CD4-positive, alpha-beta T cell (primary cell): ENCODE measurements at regions not wholly inside any gene's neighbourhood (a gene's known extent, or its start where the extent isn't known, plus 50 kb on each side); places are given as distances from the start of the nearest gene placed in this dataset.

ENCODE experiments used
- ATAC-seq: fragments of 200-7000 bp; cut with Tn5 transposase; one replicate; pipeline ENCODE4 v1.10.0; 2022; ENCODE audit warnings: mild to moderate bottlenecking; ENCODE audit not compliant: poor library complexity
- CTCF ChIA-PET: fragments of 350-600 bp; sonication (Branson Sonifier 250); formaldehyde crosslinking; loops from one replicate; lab custom pipeline; 2021; ENCODE audit warnings: antibody characterized with exemption, inconsistent platforms; lab: Charles Lee
- POLR2A ChIA-PET: fragments of 350-600 bp; sonication (Branson Sonifier 250); formaldehyde crosslinking; loops from one replicate; lab custom pipeline; 2021; ENCODE audit warnings: antibody characterized with exemption, inconsistent platforms; lab: Charles Lee
- DNase-seq, 14 experiments: peaks; one replicate each; pipeline ENCODE4 v3.0.0-alpha.2; 2013 to 2020; ENCODE audit warnings: mixed read lengths in 2 of 14
- H3K27ac ChIP-seq, 2 donors: one replicate each; pipeline versions ENCODE4 v1.5.1 to v1.7.0; 2013; ENCODE audit warnings: low read length in 2 of 2, low read depth in 1 of 2, mild to moderate bottlenecking in 1 of 2
- H3K27me3 ChIP-seq, 2 experiments: 1 replicate in 1 of 2; 2 replicates in 1 of 2; pipeline versions ENCODE4 v1.6.1 to v1.7.0; 2013; ENCODE audit warnings: low read length in 2 of 2, control low read depth in 1 of 2, mild to moderate bottlenecking in 1 of 2, moderate library complexity in 1 of 2; ENCODE audit not compliant: insufficient read depth in 2 of 2, control insufficient read depth in 1 of 2
- H3K36me3 ChIP-seq: one replicate; pipeline ENCODE4 v1.6.1; 2013; ENCODE audit warnings: low read length, control low read depth; ENCODE audit not compliant: insufficient read depth
- H3K4me1 ChIP-seq: one replicate; pipeline ENCODE4 v1.6.1; 2013; ENCODE audit warnings: low read length, control low read depth; ENCODE audit not compliant: insufficient read depth
- H3K4me3 ChIP-seq: one replicate; pipeline ENCODE4 v1.5.1; 2013; ENCODE audit warnings: mild to moderate bottlenecking, low read length, moderate library complexity
- H3K9me3 ChIP-seq, 2 experiments: 1 replicate in 1 of 2; 2 replicates in 1 of 2; pipeline versions ENCODE4 v1.6.1 to v1.7.0; 2013; ENCODE audit warnings: low read length in 2 of 2, mild to moderate bottlenecking in 2 of 2, control low read depth in 1 of 2, moderate library complexity in 1 of 2; ENCODE audit not compliant: control insufficient read depth in 1 of 2, insufficient read depth in 1 of 2
- H3K27ac Mint-ChIP-seq: one replicate; pipeline ENCODE4 v1.8.0; 2020; ENCODE audit warnings: mixed read lengths
- H3K27me3 Mint-ChIP-seq: one replicate; pipeline ENCODE4 v1.8.0; 2021; ENCODE audit warnings: mixed read lengths
- H3K36me3 Mint-ChIP-seq: one replicate; pipeline ENCODE4 v1.8.0; 2021; ENCODE audit warnings: low read depth, mixed read lengths
- H3K4me1 Mint-ChIP-seq: one replicate; pipeline ENCODE4 v1.8.0; 2021; ENCODE audit warnings: low read depth, mixed read lengths
- H3K4me3 Mint-ChIP-seq: one replicate; pipeline ENCODE4 v1.8.0; 2020; ENCODE audit warnings: mild to moderate bottlenecking, mixed read lengths
- H3K9me3 Mint-ChIP-seq: one replicate; pipeline ENCODE4 v1.8.0; 2020; ENCODE audit warnings: mixed read lengths
- CTCF ChIP-seq: fragments of 200-600 bp; IDR thresholded peaks from one replicate; pipeline ENCODE4 v1.8.0; 2022; ENCODE audit warnings: antibody characterized with exemption, mild to moderate bottlenecking
- intact Hi-C, 2 experiments: fragments of 100-400 bp; cut with DNase I in 1 of 2; cut with micrococcal nuclease in 1 of 2; formaldehyde crosslinking; loops; one replicate each; pipeline versions ENCODE4 v1.15.1 to v1.9.0; 2023 to 2025; cut with DNase I, micrococcal nuclease

DNA sequence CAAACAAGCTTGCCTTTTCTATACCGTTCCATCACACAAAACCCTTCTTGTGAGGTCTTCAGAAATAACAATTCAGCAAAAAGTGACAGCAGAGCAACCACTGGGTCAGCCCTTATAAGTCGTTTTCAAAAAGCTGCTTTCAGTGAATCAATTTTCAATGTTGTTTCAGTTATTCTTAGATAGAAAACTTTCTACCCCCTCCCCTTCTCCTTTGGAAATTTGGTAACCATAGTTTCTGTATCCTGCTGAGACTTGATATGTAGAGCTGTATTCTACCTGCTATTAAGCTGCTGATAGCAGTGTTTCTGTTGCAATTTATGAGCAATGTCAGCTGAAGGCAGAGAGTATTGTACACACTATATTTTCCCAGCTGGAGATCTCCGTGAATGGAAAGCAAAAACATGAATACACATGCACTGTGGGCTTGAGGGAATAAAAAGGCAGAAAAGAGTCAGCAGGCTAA lies 75.7 kb downstream of the ZNF608 start:
- H3K36me3 ChIP-seq = no peaks in the 10 kb centered on the region
- no peak overlapping the region for H3K27ac ChIP-seq
- CTCF ChIA-PET = no interaction called here
- H3K9me3 ChIP-seq = peaks cover 0 to 3% of the 10 kb centered on the region in 2 experiments
- H3K27me3 ChIP-seq = no peaks in the 10 kb centered on the region
- DNase-seq (no peak), ATAC-seq (no peak)
- H3K27ac Mint-ChIP-seq = no peak overlapping the region
- H3K36me3 Mint-ChIP-seq = no peaks in the 10 kb centered on the region
- no peaks in the 10 kb centered on the region for H3K9me3 Mint-ChIP-seq
- TF ChIP-seq CTCF = no peak
- H3K27me3 Mint-ChIP-seq = peaks cover 39% of the 10 kb centered on the region
- POLR2A ChIA-PET = no interaction called here
- H3K4me3 ChIP-seq = no peak overlapping the region
- intact Hi-C loops = no loop called here
- no peak overlapping the region for H3K4me3 Mint-ChIP-seq
- no peaks in the 10 kb centered on the region for H3K4me1 Mint-ChIP-seq
- no peaks in the 10 kb centered on the region for H3K4me1 ChIP-seq

DNA sequence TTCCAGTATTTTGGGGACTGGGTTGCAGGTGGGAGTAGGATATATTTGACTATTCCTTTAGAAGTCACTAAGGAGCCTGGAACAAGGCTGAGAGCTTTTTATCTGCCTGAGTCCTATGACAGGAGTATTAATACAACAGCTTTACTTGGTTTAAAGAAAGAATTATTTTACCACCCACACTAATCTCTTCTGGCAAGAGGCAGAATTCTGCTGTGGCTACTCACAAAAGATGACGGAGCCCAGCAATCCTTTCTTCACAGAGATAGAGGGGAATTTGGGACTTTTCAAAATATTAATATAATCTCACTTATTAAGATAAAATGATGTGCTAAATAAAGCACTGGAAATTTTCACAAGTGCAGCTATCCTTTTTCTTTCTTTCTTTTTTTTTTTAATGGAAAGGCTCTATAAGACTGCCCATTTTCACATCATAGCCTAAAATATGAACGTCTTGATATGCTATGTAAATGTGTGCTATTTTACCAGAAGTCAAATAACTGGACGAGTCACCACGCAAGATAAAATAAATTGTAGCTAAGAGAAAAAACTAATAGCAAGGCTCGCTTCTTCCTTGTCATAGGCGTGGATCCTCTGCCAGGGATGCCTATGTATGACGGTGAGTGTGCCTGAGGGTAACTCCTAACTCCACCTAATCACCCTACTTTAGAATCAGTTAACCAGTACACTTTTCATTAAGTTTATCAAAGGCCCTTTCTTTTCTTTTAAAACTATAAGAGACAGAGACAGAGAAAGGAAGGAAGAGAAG lies 76.3 kb downstream of the ZNF608 start:
- no peaks in the 10 kb centered on the region for H3K4me1 Mint-ChIP-seq
- H3K27me3 ChIP-seq = no peaks in the 10 kb centered on the region
- H3K27ac Mint-ChIP-seq = no peak overlapping the region

DNA sequence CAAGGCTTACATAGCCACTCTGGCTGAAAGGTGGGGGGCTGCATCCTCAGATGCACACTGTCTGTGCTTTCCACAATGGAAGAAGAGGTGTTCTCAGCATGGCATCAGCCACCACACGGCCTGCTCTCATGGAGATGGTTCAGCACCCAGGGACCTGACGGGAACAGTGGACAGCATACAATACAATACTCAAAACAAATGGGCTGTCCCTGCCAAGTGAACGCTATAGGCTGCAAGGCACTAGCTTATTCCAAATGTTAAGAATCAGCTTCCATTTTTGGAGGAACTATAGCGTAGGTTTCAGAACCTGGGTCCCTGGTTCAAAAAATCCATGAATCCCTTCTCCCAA lies 77.2 kb downstream of the ZNF608 start:
- H3K27ac Mint-ChIP-seq = no peak overlapping the region
- no peak for TF ChIP-seq CTCF
- H3K4me1 ChIP-seq = no peaks in the 10 kb centered on the region
- no peaks in the 10 kb centered on the region for H3K36me3 Mint-ChIP-seq
- peaks cover 0 to 3% of the 10 kb centered on the region in 2 experiments for H3K9me3 ChIP-seq
- H3K27me3 ChIP-seq = no peaks in the 10 kb centered on the region
- DNase-seq (no peak), ATAC-seq (no peak)
- H3K9me3 Mint-ChIP-seq = no peaks in the 10 kb centered on the region
- intact Hi-C loops = no loop called here
- POLR2A ChIA-PET = no interaction called here
- H3K4me1 Mint-ChIP-seq = no peaks in the 10 kb centered on the region
- H3K27ac ChIP-seq = no peak overlapping the region
- CTCF ChIA-PET = no interaction called here
- H3K27me3 Mint-ChIP-seq = peaks cover 34% of the 10 kb centered on the region
- H3K36me3 ChIP-seq = no peaks in the 10 kb centered on the region
- H3K4me3 Mint-ChIP-seq = no peak overlapping the region
- H3K4me3 ChIP-seq = no peak overlapping the region

More for the DNA sequence above, 76.3 kb downstream of the ZNF608 start:
- no peak overlapping the region for H3K27ac ChIP-seq
- H3K36me3 Mint-ChIP-seq = no peaks in the 10 kb centered on the region
- ChIA-PET CTCF (no interaction called here), POLR2A (no interaction called here)
- H3K4me3 ChIP-seq = no peak overlapping the region
- H3K4me3 Mint-ChIP-seq = no peak overlapping the region
- ATAC-seq = no peak
- no peaks in the 10 kb centered on the region for H3K9me3 Mint-ChIP-seq
- H3K36me3 ChIP-seq = no peaks in the 10 kb centered on the region
- H3K27me3 Mint-ChIP-seq = peaks cover 36% of the 10 kb centered on the region
- H3K9me3 ChIP-seq = peaks cover 0 to 3% of the 10 kb centered on the region in 2 experiments
- intact Hi-C loops = no loop called here
- no peaks in the 10 kb centered on the region for H3K4me1 ChIP-seq
- DNase-seq = no peak
- TF ChIP-seq CTCF = no peak
